Gastroesophageal sphincter (tissue), 4 donors: ENCODE measurements at regions not wholly inside any gene's neighbourhood (a gene's known extent, or its start where the extent isn't known, plus 50 kb on each side); places are given as distances from the start of the nearest gene placed in this dataset.

Experiments used
- ATAC-seq: fragments of 150-250 bp; one replicate; pipeline ENCODE4 v1.9.1; 2016; ENCODE audit warnings: mild to moderate bottlenecking, moderate library complexity
- H3K27ac ChIP-seq, 4 donors: fragments of 200-600 bp; sonication (generic) in 3 of 4; 1 replicate in 3 of 4; 2 replicates in 1 of 4; pipeline ENCODE4 v1.5.1; 2016 to 2019
- H3K27me3 ChIP-seq: fragments of 200-600 bp; sonication (generic); one replicate; pipeline ENCODE4 v1.5.1; 2019
- H3K36me3 ChIP-seq, 2 donors: fragments of 200-600 bp; sonication (generic); one replicate each; pipeline ENCODE4 v1.5.1; 2019; ENCODE audit warnings: control low read depth in 1 of 2
- H3K4me1 ChIP-seq, 3 donors: fragments of 200-600 bp; sonication (generic); 1 replicate in 2 of 3; 2 replicates in 1 of 3; pipeline ENCODE4 v1.5.1; 2016 to 2019; ENCODE audit warnings: control low read depth in 2 of 3
- H3K4me3 ChIP-seq, 2 donors: fragments of 200-600 bp; sonication (generic); one replicate each; pipeline ENCODE4 v1.5.1; 2019; ENCODE audit warnings: mild to moderate bottlenecking in 1 of 2, moderate library complexity in 1 of 2
- H3K9me3 ChIP-seq, 3 donors: fragments of 200-600 bp; sonication (generic); one replicate each; pipeline ENCODE4 v1.5.1; 2017 to 2019; ENCODE audit warnings: control low read depth in 2 of 3
- EP300 ChIP-seq: sonication (generic); formaldehyde crosslinking; IDR thresholded peaks from one replicate; pipeline ENCODE4 v1.6.1; 2017; ENCODE audit warnings: antibody characterized with exemption, mild to moderate bottlenecking
- POLR2A ChIP-seq, 2 donors: fragments of 450-650 bp; IDR thresholded peaks; one replicate each; pipeline ENCODE4 v1.6.1; 2017; ENCODE audit warnings: antibody characterized with exemption in 2 of 2, mild to moderate bottlenecking in 2 of 2, moderate library complexity in 1 of 2
- POLR2AphosphoS5 ChIP-seq: sonication (generic); formaldehyde crosslinking; IDR thresholded peaks from one replicate; pipeline ENCODE4 v1.6.1; 2017; ENCODE audit warnings: antibody characterized with exemption
- WGBS, 2 donors: methylation state at CpG; one replicate each; pipeline ENCODE4 v1.1.5; 2018; ENCODE audit warnings: low coverage in 1 of 2; 5-methylcytosine and 5-hydroxymethylcytosine counted together
- TF ChIP-seq, protein P1 (sequence below), 4 experiments: fragments of 200-600 bp in 2 of 4; fragments of 450-650 bp in 2 of 4; sonication (generic) in 1 of 4; IDR thresholded peaks; one replicate each; pipeline ENCODE4 v1.5.1; 2017 to 2019; ENCODE audit warnings: antibody characterized with exemption in 4 of 4, mild to moderate bottlenecking in 2 of 4, moderate library complexity in 2 of 4

DNA sequence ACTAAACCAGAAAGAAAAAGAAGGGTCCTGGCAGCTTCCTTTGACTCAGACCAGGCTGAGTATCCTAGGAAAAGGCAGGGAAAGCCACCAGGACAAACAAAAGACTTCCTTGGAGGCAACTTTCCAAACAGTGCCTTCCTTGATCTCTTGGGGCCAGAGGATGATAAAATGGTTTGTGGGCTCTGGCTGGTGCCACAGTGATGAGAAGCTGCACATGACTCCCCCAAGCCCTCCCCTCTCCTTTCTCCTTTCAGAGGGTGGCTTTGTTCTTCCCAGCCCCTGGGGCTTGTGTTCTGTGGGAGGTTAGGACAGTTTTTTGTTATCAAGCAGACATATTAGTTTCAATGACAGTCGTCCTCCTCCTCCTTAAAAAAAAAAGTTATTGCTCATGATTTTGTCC, 183.2 kb downstream of the SEM1 start:
- H3K27me3 ChIP-seq: no peaks in the 10 kb centered on the region
- no peak overlapping the region for H3K27ac ChIP-seq
- WGBS, 2 donors: 25% methylated on average over 1 of the region's 1 CpG; no CpG with 5 or more reads in 1 of the 2 donors
- ATAC-seq: no peak
- no peaks in the 10 kb centered on the region for H3K9me3 ChIP-seq
- TF ChIP-seq EP300 (no peak), POLR2A (IDR thresholded peaks at IDR 0.05) (no peak), POLR2AphosphoS5 (no peak)
- TF ChIP-seq, protein P1, sequence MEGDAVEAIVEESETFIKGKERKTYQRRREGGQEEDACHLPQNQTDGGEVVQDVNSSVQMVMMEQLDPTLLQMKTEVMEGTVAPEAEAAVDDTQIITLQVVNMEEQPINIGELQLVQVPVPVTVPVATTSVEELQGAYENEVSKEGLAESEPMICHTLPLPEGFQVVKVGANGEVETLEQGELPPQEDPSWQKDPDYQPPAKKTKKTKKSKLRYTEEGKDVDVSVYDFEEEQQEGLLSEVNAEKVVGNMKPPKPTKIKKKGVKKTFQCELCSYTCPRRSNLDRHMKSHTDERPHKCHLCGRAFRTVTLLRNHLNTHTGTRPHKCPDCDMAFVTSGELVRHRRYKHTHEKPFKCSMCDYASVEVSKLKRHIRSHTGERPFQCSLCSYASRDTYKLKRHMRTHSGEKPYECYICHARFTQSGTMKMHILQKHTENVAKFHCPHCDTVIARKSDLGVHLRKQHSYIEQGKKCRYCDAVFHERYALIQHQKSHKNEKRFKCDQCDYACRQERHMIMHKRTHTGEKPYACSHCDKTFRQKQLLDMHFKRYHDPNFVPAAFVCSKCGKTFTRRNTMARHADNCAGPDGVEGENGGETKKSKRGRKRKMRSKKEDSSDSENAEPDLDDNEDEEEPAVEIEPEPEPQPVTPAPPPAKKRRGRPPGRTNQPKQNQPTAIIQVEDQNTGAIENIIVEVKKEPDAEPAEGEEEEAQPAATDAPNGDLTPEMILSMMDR (IDR thresholded peaks at IDR 0.05): no peak
- H3K4me1 ChIP-seq: no peaks in the 10 kb centered on the region
- H3K4me3 ChIP-seq: no peak overlapping the region
- no peaks in the 10 kb centered on the region for H3K36me3 ChIP-seq

DNA sequence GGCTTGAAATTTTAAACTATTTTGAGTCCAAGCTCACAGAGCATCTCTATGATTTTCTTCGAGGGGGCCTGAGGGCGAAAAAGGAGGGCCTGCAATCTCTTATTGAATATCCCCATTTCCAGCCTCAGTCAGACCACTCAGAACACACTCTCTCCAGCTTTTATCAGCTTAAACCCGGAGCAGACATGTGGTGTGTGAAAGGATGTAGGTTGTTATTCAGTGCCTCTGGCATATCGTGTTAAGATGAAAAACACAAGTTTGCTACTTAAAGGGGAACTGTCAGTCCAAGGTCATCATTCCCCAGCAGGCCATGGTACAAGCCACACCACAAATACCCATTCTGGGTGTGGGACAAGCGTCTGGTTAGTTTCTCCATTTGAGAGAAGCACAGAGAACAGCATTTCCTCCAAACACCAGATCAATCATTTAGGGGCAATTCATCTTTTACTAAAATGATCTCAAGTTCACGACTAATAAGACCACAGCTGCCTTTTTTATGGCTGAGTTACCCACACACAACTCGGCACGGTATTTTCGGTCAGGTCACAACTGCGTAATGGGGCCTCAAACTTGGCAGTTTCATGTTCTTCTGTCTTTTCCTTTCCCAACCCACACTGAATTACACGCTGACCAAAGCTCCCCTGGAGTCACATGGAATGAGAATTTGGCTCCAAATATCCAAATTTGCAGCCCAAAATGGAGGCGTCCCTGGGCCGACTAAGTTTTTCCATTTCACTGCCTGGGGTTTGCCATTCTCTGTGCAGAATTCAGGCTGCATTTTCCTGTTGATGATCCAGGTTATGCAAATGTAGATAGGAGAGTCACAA, 188.4 kb downstream of the SEM1 start:
- Histone ChIP-seq H3K9me3 (no peaks in the 10 kb centered on the region), H3K27me3 (no peaks in the 10 kb centered on the region), H3K4me3 (no peak overlapping the region), H3K27ac (no peak overlapping the region), H3K36me3 (no peaks in the 10 kb centered on the region), H3K4me1 (no peaks in the 10 kb centered on the region)
- TF ChIP-seq POLR2AphosphoS5: no peak
- TF ChIP-seq, protein P1 (IDR thresholded peaks at IDR 0.05): no peak
- no peak for ATAC-seq
- 74 to 75% methylated on average over 8 to 11 of the region's 13 CpGs for WGBS, 2 donors

DNA sequence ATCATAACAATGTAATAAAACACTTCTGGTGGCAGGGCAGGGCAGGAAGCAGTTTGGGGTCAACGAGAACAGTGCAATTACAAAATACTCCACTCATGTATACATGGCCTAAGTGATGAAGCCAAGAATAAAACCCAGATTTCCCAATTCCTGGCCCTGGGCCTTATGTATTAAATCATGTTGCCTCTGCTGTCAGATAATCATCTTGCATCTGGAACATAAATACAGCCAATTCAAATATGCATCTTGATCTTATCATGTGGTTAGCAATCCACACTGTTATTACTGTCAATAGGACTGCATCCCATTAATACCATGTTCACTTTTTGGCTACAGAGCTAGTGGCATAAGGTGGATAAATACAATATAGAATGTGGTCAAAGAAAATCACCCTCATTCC, 186.5 kb upstream of the SLC25A13 start:
- Histone ChIP-seq H3K4me3 (no peak overlapping the region), H3K36me3 (no peaks in the 10 kb centered on the region), H3K9me3 (no peaks in the 10 kb centered on the region), H3K27ac (no peak overlapping the region), H3K27me3 (no peaks in the 10 kb centered on the region), H3K4me1 (no peaks in the 10 kb centered on the region)
- 57 to 60% methylated on average over 1 of the region's 1 CpG for WGBS, 2 donors
- no peak for ATAC-seq
- TF ChIP-seq POLR2AphosphoS5: no peak
- TF ChIP-seq, protein P1 (IDR thresholded peaks at IDR 0.05): no peak
- TF ChIP-seq POLR2A (IDR thresholded peaks at IDR 0.05): no peak
- no peak for TF ChIP-seq EP300

DNA sequence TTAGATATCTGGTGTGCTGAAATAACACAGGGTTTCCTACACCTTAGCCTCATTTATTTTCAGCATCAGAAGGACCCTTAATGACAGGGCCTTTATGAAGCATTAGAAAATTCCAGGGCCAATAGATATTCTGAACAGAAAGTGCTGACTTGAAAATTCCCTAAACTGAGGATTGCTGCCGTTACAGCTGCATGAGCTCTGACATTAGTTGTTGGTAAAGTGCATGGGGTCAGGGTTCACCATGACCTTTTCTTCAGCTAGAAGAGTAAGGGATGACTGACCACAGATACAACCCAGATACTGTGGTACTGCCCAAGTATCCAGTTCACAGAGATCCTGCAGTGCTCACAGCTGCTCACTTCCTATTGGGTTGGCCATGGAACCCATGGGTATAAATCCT, 181.7 kb upstream of the SLC25A13 start:
- Histone ChIP-seq H3K9me3 (no peaks in the 10 kb centered on the region), H3K27me3 (no peaks in the 10 kb centered on the region), H3K36me3 (no peaks in the 10 kb centered on the region), H3K27ac (no peak overlapping the region), H3K4me3 (no peak overlapping the region), H3K4me1 (no peaks in the 10 kb centered on the region)
- TF ChIP-seq POLR2A (IDR thresholded peaks at IDR 0.05): no peak
- TF ChIP-seq EP300: no peak
- no peak for TF ChIP-seq POLR2AphosphoS5
- TF ChIP-seq, protein P1 (IDR thresholded peaks at IDR 0.05): no peak
- ATAC-seq: no peak
- 11 to 29% methylated on average over 1 of the region's 1 CpG for WGBS, 2 donors

DNA sequence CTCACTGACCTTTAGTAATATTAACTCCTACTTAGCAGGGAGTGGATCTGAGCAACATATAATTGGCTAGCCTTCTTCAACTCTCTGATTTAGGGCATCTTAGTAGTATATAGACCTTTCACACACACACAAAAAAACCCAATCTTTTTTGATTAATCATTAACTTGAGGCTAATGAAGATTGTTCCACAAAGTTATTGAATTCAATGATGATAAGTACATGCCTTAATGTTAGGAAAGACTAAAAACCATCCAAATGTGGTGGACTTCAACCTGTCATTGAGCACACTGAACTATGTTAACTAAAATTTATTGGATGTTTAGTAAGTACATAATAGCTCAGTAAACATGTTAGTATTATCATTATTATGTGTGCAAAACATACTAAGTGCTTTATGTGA, 179.4 kb upstream of the SLC25A13 start:
- TF ChIP-seq, protein P1 (IDR thresholded peaks at IDR 0.05): no peak
- TF ChIP-seq EP300: no peak
- TF ChIP-seq POLR2A (IDR thresholded peaks at IDR 0.05): no peak
- no peak for TF ChIP-seq POLR2AphosphoS5
- H3K4me3 ChIP-seq: no peak overlapping the region
- no peak overlapping the region for H3K27ac ChIP-seq
- no peaks in the 10 kb centered on the region for H3K9me3 ChIP-seq
- H3K4me1 ChIP-seq: no peaks in the 10 kb centered on the region
- H3K27me3 ChIP-seq: no peaks in the 10 kb centered on the region
- H3K36me3 ChIP-seq: no peaks in the 10 kb centered on the region
- no peak for ATAC-seq
